DMS53 (cell line): ENCODE measurements at regions not wholly inside any gene's neighbourhood (a gene's known extent, or its start where the extent isn't known, plus 50 kb on each side); places are given as distances from the start of the nearest gene placed in this dataset.
A peak's percentile ranks its signal among the peaks of the same experiment; 100 is the strongest.

Experiments used
- DNase-seq: peaks from one replicate; lab custom pipeline; 2025; lab: John Stamatoyannopoulos, UW

DNA sequence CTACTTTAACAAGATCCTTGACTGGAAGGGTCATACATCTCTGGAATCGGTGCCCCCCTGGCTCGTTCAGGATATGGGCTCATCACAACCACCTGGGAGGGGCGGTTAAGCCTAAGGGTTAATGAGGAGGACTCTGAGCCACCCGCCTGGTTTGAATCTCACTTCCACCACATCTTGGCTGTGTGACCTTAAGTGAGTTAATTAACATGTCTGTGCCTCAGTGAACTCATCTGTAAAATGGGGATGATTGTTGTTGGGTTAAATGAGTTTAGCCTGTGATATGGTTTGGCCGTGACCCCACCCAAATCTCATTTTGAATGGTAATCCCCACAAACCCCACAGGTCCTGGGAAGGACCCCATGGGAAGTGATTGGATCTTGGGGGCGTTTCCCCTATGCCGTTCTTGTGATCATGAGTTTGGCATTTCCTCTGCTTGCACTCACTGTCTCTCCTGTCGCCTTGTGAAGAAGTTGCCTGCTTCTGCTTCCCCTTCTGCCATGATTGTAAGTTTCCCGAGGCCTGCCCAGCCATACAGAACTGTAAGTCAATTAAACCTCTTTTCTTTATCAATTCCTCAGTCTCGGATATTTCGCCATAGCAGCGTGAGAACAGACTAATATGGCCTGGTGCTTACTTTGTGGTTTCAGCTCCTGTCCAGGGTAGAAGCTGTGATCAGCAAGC is 214.0 kb upstream of the CIBAR2 start:
- no peak for DNase-seq

DNA sequence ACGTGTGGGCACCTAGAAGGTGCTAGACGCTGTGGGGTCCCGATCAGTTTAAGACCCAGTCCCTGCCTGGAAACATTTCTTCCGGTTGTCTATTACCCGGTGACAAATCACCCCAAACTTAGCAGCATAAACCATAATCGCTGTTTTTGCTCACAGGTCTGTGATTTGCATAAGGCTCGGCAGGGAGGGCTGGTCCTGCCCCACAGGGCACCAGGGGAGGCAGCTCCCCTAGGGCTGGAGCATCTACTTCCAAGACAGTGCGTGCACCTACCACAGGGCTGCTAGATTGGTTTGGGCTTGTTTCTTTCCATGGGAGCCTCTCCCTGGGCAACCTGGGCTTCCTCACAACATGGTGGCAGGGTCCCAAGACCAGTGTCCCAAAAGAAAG is 214.5 kb upstream of the CIBAR2 start:
- DNase-seq = no peak

DNA sequence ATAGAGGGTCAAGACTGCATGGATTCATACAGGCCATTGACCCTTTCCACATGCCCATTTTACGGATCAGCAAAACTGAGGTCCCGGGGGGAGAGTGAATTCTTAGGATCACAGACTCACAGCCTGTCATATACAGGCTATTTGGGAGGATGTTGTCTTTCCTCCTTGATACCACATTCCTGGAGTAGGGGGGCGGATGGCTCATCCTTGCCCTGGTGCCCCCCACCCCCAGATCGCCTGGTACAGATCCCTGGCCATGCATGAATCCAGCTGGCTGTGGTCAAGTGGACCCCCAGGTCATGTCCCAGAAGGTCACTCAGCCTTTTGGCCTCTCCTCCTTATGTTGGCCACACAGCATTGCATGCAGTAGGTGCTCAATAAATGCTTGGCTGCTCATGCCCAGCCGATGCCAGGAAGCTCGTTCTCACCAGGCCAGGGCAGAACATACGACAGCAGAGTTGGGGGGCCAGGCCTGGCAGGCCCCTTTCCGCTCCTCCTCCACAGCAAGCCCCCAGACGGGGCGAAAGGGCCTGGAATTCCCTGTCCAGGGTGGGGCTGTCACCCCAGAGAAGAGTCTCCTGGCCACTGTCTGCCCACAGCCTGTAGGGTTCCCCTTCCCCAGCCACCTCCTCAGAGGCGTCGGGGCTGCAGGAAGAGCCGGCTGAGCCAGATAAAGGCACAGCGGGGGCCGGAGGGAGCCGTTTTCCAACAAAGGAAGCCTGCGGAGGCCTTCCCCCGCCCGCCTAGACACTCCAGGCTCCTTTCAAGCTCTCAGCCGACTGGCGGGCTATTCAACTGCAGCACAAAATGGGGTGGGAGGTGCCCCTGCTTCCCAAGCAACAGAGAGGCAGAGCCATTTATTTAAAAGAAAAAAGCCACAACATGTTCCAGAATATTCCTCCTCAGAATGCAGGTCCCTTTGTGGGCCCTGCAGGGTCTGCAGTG is 215.7 kb upstream of the CIBAR2 start:
- peak; percentile 24 for DNase-seq

DNA sequence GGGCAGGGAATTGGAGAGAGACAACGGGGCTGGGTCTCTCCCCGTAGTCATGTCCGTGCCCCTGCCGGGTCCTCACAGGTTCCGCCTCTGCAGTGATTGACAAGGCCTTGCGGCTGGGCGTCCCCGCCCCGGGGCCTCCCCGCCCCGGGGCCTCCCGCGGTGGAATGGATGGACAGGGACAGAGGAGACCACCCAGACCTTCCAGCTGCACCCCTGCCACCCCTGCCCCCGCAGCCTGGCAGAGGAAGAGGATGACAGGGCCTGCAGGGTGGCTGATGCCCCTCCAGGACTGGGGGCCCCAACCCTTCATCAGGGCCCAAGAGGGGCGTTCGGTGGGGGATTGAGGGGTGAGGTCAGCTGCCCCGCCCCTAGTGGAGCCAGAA is 216.4 kb upstream of the CIBAR2 start:
- DNase-seq = peak; percentile 24

DNA sequence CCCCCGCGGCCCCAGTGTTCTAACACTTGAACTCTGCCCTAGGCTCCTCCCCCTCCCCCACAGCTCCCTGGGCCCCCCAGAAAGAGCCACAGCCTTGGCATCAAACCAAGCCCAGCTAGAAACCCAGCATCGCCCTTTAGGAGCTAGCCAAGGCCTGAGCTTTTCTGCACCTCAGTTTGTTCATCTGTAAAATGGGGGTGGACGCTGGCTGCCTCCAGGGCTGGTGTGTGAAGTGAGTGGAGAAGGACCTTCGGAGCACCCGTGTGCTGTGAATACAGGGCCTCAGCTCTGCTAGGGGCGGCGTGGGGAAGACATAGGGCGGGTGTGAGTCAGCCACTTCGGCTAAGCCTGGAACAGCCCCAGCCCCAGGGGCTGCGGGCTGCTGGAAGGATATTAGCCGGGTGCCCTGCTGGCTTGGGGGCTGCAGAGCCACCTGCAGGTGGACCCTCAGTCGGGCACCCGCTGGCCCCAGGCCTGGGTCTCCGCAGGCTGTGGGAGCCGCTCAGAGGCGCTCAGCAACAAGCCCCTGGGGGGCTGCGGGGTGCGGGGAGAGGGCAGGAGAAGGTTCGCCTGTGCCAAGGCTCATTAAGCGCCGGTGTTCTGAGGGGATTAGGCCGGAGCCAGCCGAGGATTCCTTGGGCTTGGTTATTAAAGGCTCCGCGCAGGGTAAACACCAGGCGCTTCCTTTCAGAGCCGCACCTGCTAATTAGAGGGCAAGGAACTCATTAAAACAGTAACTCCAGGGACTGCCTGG is 217.0 kb upstream of the CIBAR2 start:
- DNase-seq = peak; percentile 36

GRCh38 chr16:85330006-85330693 is 217.9 kb upstream of the CIBAR2 start:
- peak; percentile 22 for DNase-seq

- peak; percentile 87 for DNase-seq
Observed at GRCh38 chr16:85330694-85331188, 218.5 kb upstream of the CIBAR2 start.

DNA sequence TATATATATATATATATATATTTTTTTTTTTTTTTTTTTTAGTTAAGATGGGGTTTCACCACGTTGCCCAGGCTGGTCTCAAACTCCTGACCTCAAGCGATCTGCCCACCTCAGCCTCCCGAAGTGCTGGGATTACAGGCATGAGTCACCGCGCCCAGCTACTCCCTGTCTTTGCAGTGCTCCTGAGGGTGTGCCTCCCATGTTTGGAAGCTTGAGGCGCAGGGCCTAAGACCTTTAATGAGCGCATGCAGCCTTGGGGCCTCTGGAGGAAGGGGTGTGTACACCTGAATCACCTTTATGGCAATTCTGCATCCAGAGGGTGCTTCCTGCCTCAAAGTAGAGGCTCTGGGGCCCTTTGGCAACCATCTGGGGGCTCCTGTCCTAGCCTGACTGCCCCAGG is 219.4 kb upstream of the CIBAR2 start:
- DNase-seq = no peak

GRCh38 chr16:85332175-85332574 is 219.9 kb upstream of the CIBAR2 start:
- DNase-seq = no peak

- no peak for DNase-seq
Observed at GRCh38 chr16:85333337-85333736, 221.1 kb upstream of the CIBAR2 start.

GRCh38 chr16:85333744-85334640 is 221.7 kb upstream of the CIBAR2 start:
- DNase-seq = no peak

DNA sequence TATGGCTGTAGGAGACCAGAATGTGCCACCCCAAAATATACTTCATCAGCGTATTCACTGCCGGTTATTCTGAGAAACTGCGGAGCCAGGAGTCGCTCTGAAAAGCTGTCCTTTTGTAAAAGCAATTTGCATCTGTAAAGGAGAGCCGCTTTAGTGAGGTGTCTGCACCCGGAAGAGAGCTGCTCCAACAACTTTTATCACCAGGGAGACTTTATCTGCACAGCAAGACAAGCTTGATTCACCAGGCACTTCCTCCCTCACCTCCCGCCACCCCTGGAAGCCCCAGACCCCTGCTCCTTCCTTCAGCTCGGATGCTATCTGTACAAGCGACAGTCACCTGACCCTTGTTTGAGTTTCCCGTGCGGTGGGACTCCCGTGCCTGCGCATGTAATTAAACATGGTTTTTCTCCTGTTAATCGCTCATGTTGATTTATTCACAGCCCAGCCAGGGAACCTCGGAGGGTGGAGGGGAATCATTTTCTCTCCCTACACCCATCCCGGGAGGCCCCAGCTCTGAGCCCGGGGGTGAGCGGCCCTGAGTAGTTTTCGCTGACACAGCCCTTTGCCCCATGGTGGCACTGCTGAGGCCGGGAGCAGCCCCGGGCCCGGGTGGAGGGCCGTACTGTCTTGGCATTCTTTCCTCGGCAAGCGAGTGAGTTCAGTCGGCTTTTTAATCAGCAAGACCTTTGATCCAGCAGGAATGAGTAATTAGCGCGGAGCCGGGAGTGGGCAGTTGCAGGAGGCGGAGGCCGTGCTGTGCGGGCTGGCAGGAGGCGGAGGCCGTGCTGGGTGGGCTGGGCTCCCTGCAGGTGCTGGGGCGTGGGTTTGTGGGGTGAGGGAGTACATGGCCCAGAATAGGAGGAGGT is 222.7 kb upstream of the CIBAR2 start:
- no peak for DNase-seq

DNA sequence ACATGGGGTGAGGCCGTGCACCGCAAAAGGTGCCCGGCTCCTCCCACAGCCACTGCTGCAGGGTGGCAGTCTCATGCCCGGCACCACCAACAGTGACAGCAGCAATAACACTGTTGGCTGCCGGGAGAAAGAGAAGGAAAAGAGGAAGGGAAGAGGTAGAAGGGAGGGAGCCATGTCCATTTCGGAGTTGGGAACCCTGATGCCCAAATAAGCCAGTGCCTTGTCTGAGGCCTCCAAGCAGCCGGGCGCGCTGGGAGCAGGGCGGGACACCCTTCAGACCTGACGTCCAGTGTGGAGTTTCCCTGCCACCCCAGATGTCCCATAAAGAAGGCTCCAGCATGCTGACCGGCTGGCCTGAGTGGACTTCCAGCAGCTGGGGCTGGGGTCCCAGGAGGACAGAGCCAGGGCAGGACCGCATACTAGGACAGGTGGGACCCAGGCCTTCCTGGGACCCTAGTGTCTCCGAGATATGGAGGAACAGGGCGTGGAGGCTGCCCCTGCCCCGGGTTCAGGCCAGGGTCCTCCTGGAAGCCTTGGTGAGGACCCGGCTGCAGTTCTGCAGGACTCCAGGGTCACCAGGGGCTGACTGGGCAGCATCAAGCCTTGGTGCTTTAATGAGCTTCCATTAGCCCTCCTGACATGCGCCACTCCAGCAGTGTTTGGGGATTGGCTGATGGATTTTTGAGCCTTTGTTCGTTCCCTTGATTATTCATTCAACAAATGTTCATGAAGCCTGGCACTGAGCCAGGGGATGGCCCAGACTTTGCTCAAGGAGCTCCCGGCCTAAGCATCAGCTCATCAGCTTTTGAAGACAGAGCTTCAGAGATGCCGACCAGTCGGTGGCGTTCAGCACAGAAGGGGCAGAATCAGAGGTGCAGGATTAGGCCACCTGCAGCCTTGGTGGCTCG is 223.6 kb upstream of the CIBAR2 start:
- DNase-seq = peak; percentile 13

- no peak for DNase-seq
Observed at GRCh38 chr16:85337910-85338637, 225.8 kb upstream of the CIBAR2 start.

GRCh38 chr16:85338638-85338982 is 226.3 kb upstream of the CIBAR2 start:
- DNase-seq = no peak

DNA sequence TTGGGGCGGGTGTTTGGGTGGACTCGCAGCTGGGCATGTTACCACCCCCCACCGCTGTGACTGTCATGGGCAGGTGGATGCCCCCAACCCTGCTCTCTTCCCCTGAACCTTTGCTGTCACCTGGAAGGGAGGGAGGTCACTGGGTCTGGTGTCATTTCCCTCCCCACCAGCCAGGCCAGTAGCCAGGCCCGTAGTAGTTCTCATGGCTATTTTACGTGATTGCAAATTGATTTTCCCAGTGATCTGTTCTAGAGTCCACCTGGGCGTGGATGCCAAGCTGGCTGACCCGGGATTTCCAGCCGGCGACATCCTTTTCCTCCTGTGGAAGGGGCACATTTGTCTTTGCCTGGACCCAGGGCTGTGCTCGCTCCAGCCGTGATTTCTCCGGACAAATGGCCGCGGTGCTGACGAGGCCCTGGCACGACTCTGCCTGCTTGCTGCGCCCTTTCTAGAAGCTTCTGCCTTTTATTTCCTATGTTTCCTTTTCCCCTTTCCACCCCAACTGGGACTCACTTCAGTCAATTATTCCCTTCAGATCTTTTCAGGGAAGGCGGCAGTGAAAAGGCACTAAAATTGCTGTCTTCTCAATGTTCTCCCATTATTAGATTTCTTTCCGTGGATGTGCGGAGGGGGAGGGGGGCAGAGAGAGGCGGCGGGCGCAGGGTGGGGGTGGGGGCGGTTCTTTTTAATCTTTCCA is 226.9 kb upstream of the CIBAR2 start:
- no peak for DNase-seq

- no peak for DNase-seq
Observed at GRCh38 chr16:85341972-85342695, 229.9 kb upstream of the CIBAR2 start.
